Stimulated activated CD4-positive, alpha-beta T cell treated with anti-CD3 and anti-CD28 coated beads, TNF-alpha, amount 100 ng/mL, for 48 hours (primary cell): ENCODE measurements at regions not wholly inside any gene's neighbourhood (a gene's known extent, or its start where the extent isn't known, plus 50 kb on each side); places are given as distances from the start of the nearest gene placed in this dataset.

Experiments
- DNase-seq, 3 donors: peaks; one replicate each; pipeline ENCODE4 v3.0.0-alpha.2; 2020; ENCODE audit warnings: low read depth in 3 of 3

DNA sequence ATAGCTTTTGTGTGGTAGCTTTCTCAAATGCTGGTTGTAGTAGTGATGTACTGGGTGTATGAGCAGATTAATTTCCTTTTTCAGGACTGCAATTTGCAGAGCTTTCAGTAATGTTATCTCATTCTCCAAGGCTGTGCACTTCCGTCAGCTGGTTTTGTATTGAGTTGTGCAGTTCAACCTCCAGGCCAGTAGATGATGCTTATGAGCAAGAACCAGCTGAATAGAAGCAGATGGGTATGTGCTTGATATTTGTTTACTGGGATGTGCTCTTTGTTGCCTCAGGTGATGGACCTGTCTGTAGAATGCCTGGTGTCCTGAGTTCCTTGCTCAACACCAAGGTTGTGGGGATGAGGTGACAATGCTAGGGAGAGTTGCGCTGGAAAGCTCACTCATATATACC, 462.8 kb downstream of the PCDH18 start:
- DNase-seq, result no peak

GRCh38 chr4:137067735-137068134, 464.6 kb downstream of the PCDH18 start:
- no peak for DNase-seq

DNA sequence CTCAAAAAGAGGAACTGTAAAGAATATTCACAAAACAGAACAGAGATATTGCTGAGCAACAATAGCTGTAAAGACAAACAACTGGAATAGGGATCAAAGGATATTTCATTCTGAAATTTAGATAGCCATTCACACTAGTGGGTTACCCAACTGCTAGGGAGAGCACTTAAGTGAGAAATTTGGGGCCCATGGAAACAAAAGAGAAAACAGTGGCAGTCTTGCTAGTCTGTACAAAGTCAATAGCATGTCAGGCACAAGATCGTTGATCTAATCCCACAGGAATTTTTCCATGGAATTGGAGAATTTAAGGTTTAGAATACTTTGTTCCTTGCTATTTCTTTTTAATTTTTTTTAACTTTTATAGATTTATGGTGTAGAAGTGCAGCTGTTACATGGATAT, 467.0 kb downstream of the PCDH18 start:
- no peak for DNase-seq

DNA sequence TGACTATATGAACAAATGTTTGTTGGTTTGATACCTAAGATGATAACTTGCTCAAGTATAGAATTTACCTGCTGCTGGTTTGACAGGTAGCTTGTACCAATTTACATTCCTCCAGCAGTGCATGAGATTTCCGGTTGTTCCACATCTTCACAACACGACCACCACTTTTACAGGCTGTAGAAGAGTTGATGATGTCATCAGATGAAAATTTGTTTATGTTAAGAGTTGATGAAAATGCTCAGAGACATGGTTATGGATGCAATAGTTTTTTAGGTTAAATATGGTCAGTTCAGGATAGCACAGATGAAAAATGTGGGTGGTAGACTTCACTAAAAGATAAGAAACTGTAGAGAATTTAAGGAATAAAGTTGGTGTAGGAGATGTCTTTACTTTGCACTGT, 468.3 kb downstream of the PCDH18 start:
- DNase-seq, result no peak

DNA sequence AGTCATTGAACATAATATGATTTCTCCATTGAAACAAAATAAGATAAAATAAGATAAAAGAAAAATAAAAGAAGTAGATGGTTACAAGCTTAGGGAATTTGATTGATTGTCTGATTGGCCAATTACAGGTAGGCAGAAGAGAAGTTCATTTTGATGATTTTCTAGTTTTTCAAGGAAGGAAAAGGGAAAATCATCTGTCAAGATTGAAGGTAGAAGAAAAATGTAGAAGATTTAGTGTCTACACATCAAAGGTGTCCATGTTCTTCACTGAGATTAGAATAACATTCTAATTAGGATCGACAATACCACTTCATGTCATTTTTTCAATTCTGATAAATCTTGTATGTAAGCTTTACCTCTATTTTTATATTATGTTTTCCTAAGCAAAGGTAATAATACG, 489.1 kb downstream of the PCDH18 start:
- no peak for DNase-seq

DNA sequence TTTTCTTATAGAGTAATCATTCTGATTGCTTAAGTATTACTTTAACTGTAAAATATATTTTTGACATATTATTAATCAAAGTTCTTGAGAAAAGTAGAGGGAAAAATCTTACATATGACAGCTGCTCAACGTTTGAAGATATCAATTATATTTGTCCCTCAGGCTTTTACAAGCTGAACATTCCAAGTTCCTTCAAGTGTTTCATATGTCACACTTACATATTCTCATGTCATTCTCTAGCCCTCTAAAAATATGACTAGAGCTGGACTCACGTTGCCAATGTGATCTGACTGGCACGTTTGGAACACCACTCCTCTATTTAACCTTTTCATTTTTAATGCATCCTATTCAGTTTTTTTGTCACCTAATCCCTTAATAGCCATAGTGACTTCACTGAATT, 492.9 kb downstream of the PCDH18 start:
- DNase-seq, result no peak

DNA sequence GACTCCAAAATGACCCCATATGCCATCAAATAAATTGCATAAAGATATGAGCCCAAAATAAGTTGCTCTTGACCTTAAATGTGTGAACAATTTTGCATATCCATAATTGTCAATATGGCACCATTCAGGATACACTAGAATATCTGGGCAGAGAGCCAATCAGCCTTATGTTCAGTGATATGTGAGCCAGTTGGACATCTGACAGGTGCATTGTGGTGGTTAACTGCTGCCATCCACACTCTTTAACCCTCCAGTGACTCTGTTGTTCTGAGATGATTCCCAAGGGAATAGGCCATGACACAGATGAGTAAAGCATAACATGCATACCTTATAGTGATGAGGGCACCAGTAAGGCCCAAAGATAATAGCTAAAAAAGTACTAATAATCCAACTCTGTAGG, 500.1 kb downstream of the PCDH18 start:
- DNase-seq, result no peak

- DNase-seq, result no peak
These were observed 503.3 kb downstream of the PCDH18 start for GRCh38 chr4:137029026-137029425.

DNA sequence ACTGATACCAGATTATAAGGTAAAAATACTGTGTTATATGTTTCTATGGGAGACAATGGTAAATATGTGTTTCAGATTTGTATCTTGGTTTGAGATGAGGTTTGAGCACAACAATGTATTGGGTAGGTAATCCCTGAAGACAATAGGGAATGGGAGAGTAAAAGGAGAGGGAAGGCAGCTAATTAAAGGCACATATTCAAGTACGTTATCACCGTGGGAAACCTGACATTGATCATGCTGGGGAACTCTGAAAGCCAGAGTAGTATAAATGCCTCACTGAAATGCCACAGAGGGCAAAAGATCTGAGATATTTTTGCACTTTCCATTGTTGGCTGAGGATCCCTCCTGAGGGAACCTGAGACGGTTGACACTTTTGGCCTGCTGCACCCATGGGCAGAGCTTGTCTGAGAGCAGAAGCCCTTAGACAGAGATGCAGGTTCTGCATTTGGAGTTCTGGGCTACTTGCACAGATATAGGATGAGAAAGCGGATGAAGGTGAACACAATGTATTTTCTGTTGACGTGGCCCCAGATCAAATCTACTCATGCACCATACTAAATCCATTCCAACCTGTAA, 506.7 kb downstream of the PCDH18 start:
- no peak for DNase-seq

DNA sequence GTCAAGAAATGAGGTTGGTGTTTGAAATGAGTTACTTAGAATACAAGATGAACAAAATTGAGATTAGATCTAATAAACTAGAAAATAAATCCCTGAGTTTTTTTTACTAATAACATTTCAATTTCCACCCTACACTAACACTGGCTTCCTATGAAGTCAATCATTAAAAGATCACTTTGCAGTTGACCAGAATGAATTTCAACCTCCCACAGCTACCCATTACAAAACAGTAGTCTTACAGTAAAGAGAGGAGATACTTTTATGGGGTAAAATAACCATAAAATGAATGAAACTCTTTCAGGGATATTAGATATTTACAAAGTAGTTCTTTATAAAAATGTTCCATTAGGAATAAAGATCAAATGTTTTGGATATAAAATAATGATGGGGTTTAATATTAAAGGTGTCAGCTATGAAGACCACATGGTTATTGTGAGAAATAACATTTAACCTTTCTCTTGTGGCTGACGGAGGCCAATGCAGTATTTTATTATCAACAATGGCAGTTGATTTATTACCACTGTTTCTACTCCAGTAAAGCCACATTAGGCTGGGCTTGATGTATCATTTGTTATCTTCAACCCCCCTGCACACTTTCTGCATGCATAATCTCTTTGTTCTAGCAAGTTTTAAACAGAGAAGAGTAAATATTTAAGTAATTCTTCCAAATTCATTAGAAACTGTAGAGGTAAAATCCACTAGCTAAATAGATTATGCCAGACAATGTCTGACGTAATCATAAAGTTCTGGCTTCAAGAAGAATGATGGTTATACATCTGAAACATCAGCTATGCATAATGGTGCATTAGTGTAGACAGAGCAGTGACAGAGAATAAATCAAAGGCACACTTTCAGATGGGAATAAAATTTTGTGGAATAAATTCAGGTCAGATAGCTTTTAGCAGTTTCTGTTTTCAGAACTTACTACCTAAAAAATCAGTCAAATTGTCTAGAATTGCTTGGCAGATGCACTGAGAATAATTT, 516.6 kb downstream of the PCDH18 start:
- no peak for DNase-seq

GRCh38 chr4:137000432-137000831, 531.9 kb downstream of the PCDH18 start:
- no peak for DNase-seq

DNA sequence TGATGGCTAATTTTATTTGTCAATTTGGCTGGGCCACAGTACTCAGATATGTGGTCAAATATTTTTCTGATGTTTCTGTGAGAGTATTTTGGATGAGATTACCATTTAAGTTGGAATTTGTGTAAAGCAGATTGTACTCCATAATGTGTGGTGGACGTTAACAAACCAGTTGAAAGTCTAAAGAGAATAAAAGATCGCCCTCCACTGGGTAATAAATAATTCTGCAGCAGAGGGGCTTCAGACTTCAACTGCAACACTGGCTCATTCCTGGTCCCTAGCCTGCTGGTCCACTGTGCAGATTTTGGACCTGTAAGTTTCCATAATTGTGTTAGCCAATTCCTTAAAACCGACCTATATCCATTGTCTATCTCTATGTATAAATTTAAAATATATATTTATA, 540.3 kb downstream of the PCDH18 start:
- no peak for DNase-seq

GRCh38 chr4:136985683-136986082, 546.6 kb downstream of the PCDH18 start:
- DNase-seq, result no peak

DNA sequence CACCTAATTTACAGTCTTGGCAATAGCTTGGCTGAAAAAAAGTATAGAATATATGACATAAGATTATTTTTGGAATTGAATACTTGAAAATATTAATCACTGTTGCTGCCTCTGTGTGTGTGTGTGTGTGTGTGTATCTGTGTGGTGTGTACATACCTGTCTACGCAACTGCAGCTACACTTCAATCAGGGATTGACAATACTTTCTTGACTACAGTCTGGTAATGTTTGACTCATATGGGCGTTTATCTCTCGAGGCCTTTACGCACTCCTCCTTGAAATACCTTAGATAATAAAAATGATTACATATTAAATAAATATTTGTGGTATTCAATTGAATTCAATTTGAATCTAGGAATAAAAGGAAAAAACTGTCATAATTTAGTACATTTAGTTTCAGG, 565.2 kb downstream of the PCDH18 start:
- no peak for DNase-seq

DNA sequence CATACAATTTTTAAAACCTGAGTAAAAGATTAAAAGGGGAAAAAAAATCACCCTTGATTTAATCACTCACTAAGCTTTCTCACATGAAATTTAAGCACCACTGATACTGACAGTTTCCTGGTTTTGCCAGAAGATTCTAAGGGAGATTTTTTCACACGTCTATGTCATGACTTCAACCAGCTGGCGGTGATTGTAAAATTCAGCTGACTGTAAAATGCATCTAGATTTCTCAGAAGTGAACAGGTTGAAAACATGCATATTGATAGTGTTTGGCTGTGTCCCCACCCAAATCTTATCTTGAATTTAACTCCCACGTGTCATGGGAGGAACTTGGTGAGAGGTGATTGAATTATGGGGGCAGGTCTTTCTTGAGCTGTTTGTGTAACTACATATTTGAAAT, 566.8 kb downstream of the PCDH18 start:
- no peak for DNase-seq

- no peak for DNase-seq
These were observed 569.4 kb downstream of the PCDH18 start for GRCh38 chr4:136962868-136963267.

- DNase-seq, result no peak
These were observed 585.9 kb downstream of the PCDH18 start for GRCh38 chr4:136946307-136946907.

DNA sequence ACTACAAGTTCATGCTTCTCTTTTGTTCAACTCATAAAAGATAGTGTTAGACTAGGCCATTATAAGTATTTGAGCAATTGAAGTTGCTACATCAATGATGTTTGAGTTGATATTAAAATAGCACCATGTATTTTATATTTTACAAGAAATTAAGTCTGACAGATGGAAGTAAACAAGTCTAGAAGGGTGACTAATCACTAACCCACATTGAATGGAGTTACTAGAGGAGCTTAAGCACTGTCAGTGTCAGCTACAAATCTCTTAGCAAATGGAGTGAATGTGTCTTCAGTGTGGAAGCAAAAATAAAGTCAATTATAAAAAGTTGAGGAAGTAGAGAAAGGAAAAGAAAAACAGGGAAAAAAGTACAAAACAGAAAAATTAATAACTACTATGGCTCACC, 592.5 kb downstream of the PCDH18 start:
- DNase-seq, result no peak

GRCh38 chr4:136935871-136936270, 596.4 kb downstream of the PCDH18 start:
- DNase-seq, result no peak

GRCh38 chr4:136935305-136935704, 597.0 kb downstream of the PCDH18 start:
- DNase-seq, result no peak

- no peak for DNase-seq
These were observed 597.7 kb downstream of the PCDH18 start for GRCh38 chr4:136934601-136935000.

- no peak for DNase-seq
These were observed 600.5 kb downstream of the PCDH18 start for GRCh38 chr4:136931781-136932180.

DNA sequence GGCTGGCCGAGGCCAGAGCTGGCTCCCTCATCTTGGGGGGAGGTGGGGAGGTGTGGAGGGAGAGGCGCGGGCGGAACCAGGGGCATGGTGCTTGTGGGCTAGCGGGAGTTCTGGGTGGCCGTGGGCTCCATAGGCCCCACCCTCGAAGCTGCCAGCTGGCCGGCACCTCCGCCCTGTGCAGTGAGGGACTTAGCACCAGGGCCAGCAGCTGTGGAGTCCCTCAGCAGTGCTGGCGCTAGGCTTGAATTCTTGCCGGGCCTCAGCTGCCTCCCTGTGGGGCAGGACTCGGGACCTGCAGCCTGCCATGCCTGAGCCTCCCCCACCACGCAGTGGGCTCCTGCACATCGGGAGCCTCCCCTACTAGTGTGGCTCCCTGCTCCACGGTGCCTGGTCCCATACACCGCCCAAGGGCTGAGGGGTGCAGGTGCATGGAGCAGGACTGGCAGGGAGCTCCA, 603.3 kb downstream of the PCDH18 start:
- DNase-seq, result no peak
